Mesendoderm (in vitro differentiated cells): ENCODE measurements at regions not wholly inside any gene's neighbourhood (a gene's known extent, or its start where the extent isn't known, plus 50 kb on each side); places are given as distances from the start of the nearest gene placed in this dataset.

Experiments used
- DNase-seq: peaks from one replicate; pipeline ENCODE4 v3.0.0; 2013
- H2AK5ac ChIP-seq: 2 replicates; pipeline ENCODE4 v1.6.1; 2013; ENCODE audit warnings: low read length, inconsistent platforms
- H2BK120ac ChIP-seq: 2 replicates; pipeline ENCODE4 v1.6.1; 2013; ENCODE audit warnings: low read depth, mild to moderate bottlenecking, low read length, moderate library complexity, mixed read lengths
- H2BK15ac ChIP-seq: replicated peaks from 2 replicates; pipeline ENCODE4 v1.6.1; 2013; ENCODE audit warnings: low read depth, mild to moderate bottlenecking, moderate library complexity
- H2BK5ac ChIP-seq: 2 replicates; pipeline ENCODE4 v1.6.1; 2013; ENCODE audit warnings: low read length, inconsistent platforms
- H3K18ac ChIP-seq: 2 replicates; pipeline ENCODE4 v1.6.1; 2013; ENCODE audit warnings: mild to moderate bottlenecking, low read length, mixed read lengths
- H3K23ac ChIP-seq: one replicate; pipeline ENCODE4 v1.6.1; 2013; ENCODE audit warnings: low read length
- H3K27ac ChIP-seq: 2 replicates; pipeline ENCODE4 v1.5.1; 2013; ENCODE audit warnings: low read depth, mild to moderate bottlenecking, inconsistent platforms, low read length, moderate library complexity
- H3K27me3 ChIP-seq: 2 replicates; pipeline ENCODE4 v1.6.1; 2013; ENCODE audit warnings: low read length, control low read depth, mild to moderate bottlenecking, inconsistent platforms; ENCODE audit not compliant: insufficient read depth, poor library complexity
- H3K36me3 ChIP-seq: 2 replicates; pipeline ENCODE4 v1.6.1; 2013; ENCODE audit warnings: low read length, inconsistent platforms; ENCODE audit not compliant: control insufficient read depth, insufficient read depth
- H3K4ac ChIP-seq: one replicate; pipeline ENCODE4 v1.6.1; 2013; ENCODE audit warnings: low read depth, mild to moderate bottlenecking, low read length, moderate library complexity
- H3K4me1 ChIP-seq: 2 replicates; pipeline ENCODE4 v1.6.1; 2013; ENCODE audit warnings: low read depth, low read length, inconsistent platforms; ENCODE audit not compliant: control insufficient read depth
- H3K4me2 ChIP-seq: 2 replicates; pipeline ENCODE4 v1.6.1; 2013; ENCODE audit warnings: low read length
- H3K4me3 ChIP-seq: 2 replicates; pipeline ENCODE4 v1.5.1; 2013; ENCODE audit warnings: mild to moderate bottlenecking, low read length
- H3K56ac ChIP-seq: one replicate; pipeline ENCODE4 v1.6.1; 2013; ENCODE audit warnings: low read length
- H3K79me1 ChIP-seq: 2 replicates; pipeline ENCODE4 v1.6.1; 2013; ENCODE audit warnings: low read length, inconsistent platforms
- H3K79me2 ChIP-seq: 2 replicates; pipeline ENCODE4 v1.6.1; 2013; ENCODE audit warnings: mild to moderate bottlenecking, low read length; ENCODE audit not compliant: control insufficient read depth, insufficient read depth
- H3K9ac ChIP-seq: 2 replicates; pipeline ENCODE4 v1.6.1; 2013; ENCODE audit warnings: low read length, inconsistent platforms
- H4K5ac ChIP-seq: one replicate; pipeline ENCODE4 v1.6.1; 2013; ENCODE audit warnings: low read length
- H4K8ac ChIP-seq: one replicate; pipeline ENCODE4 v1.6.1; 2013; ENCODE audit warnings: low read depth, mild to moderate bottlenecking, control low read depth, low read length, moderate library complexity
- WGBS: extraction: QIAGEN DNeasy Blood & Tissue Kit; methylation state at CpG from one replicate; pipeline ENCODE4 v1.1.7; 2013; ENCODE audit warnings: low lambda C conversion rate, missing lambda C conversion rate; ENCODE audit not compliant: insufficient coverage; ENCODE audit errors: extremely low coverage; 5-methylcytosine and 5-hydroxymethylcytosine counted together

DNA sequence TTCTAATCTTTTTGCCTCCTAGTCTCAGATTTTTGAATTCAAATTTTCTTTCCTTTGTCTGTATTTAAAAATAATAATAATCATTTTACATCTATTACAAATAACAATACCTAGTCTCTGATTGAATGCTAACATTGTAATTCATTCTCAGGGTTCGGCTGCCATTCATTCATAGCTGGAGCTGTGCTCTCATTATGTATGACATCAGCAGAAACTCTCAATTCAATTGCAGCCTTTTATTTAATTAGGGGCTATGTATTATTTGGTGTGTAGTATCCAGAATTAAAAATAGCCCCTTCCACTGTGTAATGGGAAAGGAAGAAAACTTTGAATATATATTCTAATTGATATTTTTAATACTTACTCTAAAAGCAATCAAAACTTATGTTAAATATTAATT is 270.4 kb upstream of the MDFIC2 start:
- Histone ChIP-seq H2AK5ac (no peak overlapping the region), H3K36me3 (no peaks in the 10 kb centered on the region), H4K8ac (no peak overlapping the region), H3K27me3 (no peaks in the 10 kb centered on the region), H3K79me2 (no peaks in the 10 kb centered on the region), H4K5ac (no peak overlapping the region), H3K4ac (no peak overlapping the region), H3K18ac (no peak overlapping the region), H3K56ac (no peak overlapping the region), H3K4me2 (no peak overlapping the region), H2BK120ac (no peak overlapping the region), H3K23ac (no peak overlapping the region), H2BK5ac (no peak overlapping the region), H3K4me3 (no peak overlapping the region), H3K79me1 (no peaks in the 10 kb centered on the region), H2BK15ac (no peak overlapping the region), H3K27ac (no peak overlapping the region), H3K9ac (no peak overlapping the region), H3K4me1 (no peaks in the 10 kb centered on the region)
- no peak for DNase-seq
- WGBS = no CpG with 5 or more reads among the region's 1 CpG

DNA sequence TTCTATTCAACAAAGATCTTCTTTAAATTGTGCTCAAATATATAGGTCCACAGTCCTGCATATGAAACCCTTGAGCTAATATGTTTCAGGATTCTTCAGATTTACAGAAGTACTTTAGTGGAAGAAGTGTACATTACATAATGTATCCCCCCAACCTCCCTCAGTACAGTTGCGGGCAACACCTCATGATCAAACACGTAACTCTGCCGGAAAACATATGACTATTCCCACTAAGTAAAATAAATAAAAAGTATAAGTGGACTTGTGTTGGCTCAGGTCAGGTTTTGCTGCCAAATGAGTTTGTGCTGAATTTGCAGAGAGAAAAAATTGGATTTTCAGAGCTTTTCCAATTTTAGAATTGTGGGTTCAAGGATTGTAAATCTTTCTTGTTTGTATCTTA is 267.6 kb upstream of the MDFIC2 start:
- Histone ChIP-seq H3K4ac (no peak overlapping the region), H3K79me2 (no peaks in the 10 kb centered on the region), H2BK120ac (no peak overlapping the region), H2AK5ac (no peak overlapping the region), H4K8ac (no peak overlapping the region), H3K56ac (no peak overlapping the region), H3K23ac (no peak overlapping the region), H3K9ac (no peak overlapping the region), H3K79me1 (no peaks in the 10 kb centered on the region), H2BK5ac (no peak overlapping the region), H3K18ac (no peak overlapping the region), H2BK15ac (no peak overlapping the region), H3K27me3 (no peaks in the 10 kb centered on the region), H3K4me2 (no peak overlapping the region), H3K4me3 (no peak overlapping the region), H4K5ac (no peak overlapping the region), H3K4me1 (no peaks in the 10 kb centered on the region), H3K27ac (no peak overlapping the region), H3K36me3 (no peaks in the 10 kb centered on the region)
- WGBS = no CpG with 5 or more reads among the region's 3 CpGs
- no peak for DNase-seq

GRCh38 chr3:70571696-70572095 is 259.3 kb upstream of the MDFIC2 start:
- Histone ChIP-seq H3K4me3 (no peak overlapping the region), H3K4me1 (no peaks in the 10 kb centered on the region), H4K8ac (no peak overlapping the region), H2AK5ac (no peak overlapping the region), H3K9ac (no peak overlapping the region), H3K27me3 (no peaks in the 10 kb centered on the region), H3K79me1 (no peaks in the 10 kb centered on the region), H3K18ac (no peak overlapping the region), H3K27ac (no peak overlapping the region), H3K56ac (no peak overlapping the region), H2BK15ac (no peak overlapping the region), H3K4ac (no peak overlapping the region), H2BK120ac (no peak overlapping the region), H4K5ac (no peak overlapping the region), H3K4me2 (no peak overlapping the region), H3K36me3 (no peaks in the 10 kb centered on the region), H3K23ac (no peak overlapping the region), H2BK5ac (no peak overlapping the region), H3K79me2 (no peaks in the 10 kb centered on the region)
- no CpG with 5 or more reads among the region's 1 CpG for WGBS
- DNase-seq = no peak

GRCh38 chr3:70570584-70570983 is 258.1 kb upstream of the MDFIC2 start:
- H2AK5ac ChIP-seq = no peak overlapping the region
- no peak overlapping the region for H3K4ac ChIP-seq
- H4K8ac ChIP-seq = no peak overlapping the region
- H3K9ac ChIP-seq = no peak overlapping the region
- no peak overlapping the region for H2BK5ac ChIP-seq
- H2BK120ac ChIP-seq = no peak overlapping the region
- no CpG with 5 or more reads among the region's 1 CpG for WGBS
- no peaks in the 10 kb centered on the region for H3K79me1 ChIP-seq
- no peaks in the 10 kb centered on the region for H3K27me3 ChIP-seq
- no peaks in the 10 kb centered on the region for H3K4me1 ChIP-seq
- H3K56ac ChIP-seq = no peak overlapping the region
- no peak overlapping the region for H3K27ac ChIP-seq
- no peak overlapping the region for H3K23ac ChIP-seq
- H2BK15ac ChIP-seq = no peak overlapping the region
- DNase-seq = no peak
- no peak overlapping the region for H4K5ac ChIP-seq
- H3K36me3 ChIP-seq = no peaks in the 10 kb centered on the region
- no peaks in the 10 kb centered on the region for H3K79me2 ChIP-seq
- no peak overlapping the region for H3K18ac ChIP-seq
- H3K4me3 ChIP-seq = no peak overlapping the region
- no peak overlapping the region for H3K4me2 ChIP-seq

GRCh38 chr3:70568626-70569025 is 256.2 kb upstream of the MDFIC2 start:
- no peaks in the 10 kb centered on the region for H3K36me3 ChIP-seq
- no peak for DNase-seq
- WGBS = no CpG with 5 or more reads among the region's 7 CpGs

GRCh38 chr3:70565861-70566260 is 253.4 kb upstream of the MDFIC2 start:
- Histone ChIP-seq H3K4me2 (no peak overlapping the region), H2BK15ac (no peak overlapping the region), H3K23ac (no peak overlapping the region), H3K79me2 (no peaks in the 10 kb centered on the region), H3K4me1 (no peaks in the 10 kb centered on the region), H2BK120ac (no peak overlapping the region), H3K18ac (no peak overlapping the region), H2BK5ac (no peak overlapping the region), H3K27ac (no peak overlapping the region), H2AK5ac (no peak overlapping the region), H3K56ac (no peak overlapping the region), H4K8ac (no peak overlapping the region), H4K5ac (no peak overlapping the region), H3K4me3 (no peak overlapping the region), H3K9ac (no peak overlapping the region), H3K36me3 (no peaks in the 10 kb centered on the region), H3K4ac (no peak overlapping the region), H3K79me1 (no peaks in the 10 kb centered on the region), H3K27me3 (no peaks in the 10 kb centered on the region)
- WGBS = no CpG with 5 or more reads among the region's 3 CpGs
- no peak for DNase-seq

More at GRCh38 chr3:70568626-70569025, 256.2 kb upstream of the MDFIC2 start:
- Histone ChIP-seq H3K9ac (no peak overlapping the region), H3K27me3 (no peaks in the 10 kb centered on the region), H3K27ac (no peak overlapping the region), H3K4me2 (no peak overlapping the region), H3K56ac (no peak overlapping the region), H4K5ac (no peak overlapping the region), H3K23ac (no peak overlapping the region), H3K4ac (no peak overlapping the region), H3K79me2 (no peaks in the 10 kb centered on the region), H3K18ac (no peak overlapping the region), H2BK5ac (no peak overlapping the region), H4K8ac (no peak overlapping the region), H3K4me1 (no peaks in the 10 kb centered on the region), H3K4me3 (no peak overlapping the region), H2AK5ac (no peak overlapping the region), H2BK15ac (no peak overlapping the region), H2BK120ac (no peak overlapping the region), H3K79me1 (no peaks in the 10 kb centered on the region)
